Forelimb muscle (tissue), 1 donor: ENCODE measurements at regions not wholly inside any gene's neighbourhood (a gene's known extent, or its start where the extent isn't known, plus 50 kb on each side); places are given as distances from the start of the nearest gene placed in this dataset.
"Not testable (repeated sequence)": the region's sequence is repeated elsewhere in the genome, so short reads cannot be mapped to it uniquely, and the experiment has no call there.

Experiments used
- DNase-seq: peaks from one replicate; pipeline ENCODE4 v3.0.0-alpha.2; 2013; ENCODE audit warnings: low read depth

DNA sequence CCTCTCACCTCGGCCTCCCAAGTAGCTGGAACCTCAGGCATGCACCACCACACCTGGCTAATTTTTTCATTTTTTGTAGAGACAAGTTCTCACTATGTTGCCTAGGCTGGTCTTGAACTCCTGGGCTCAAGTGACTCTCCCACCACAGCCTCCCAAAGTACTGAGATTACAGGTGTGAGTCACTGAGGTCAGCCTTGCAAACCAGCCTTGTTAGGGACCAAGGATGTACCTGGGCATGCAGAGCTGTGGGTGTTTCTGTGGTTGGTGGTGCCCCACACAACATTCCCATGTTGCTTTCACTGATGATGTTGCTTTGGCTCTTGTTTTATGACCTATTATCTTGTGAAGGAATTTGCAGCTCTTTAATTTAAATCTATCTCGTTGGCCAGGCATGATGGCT, 54.8 kb downstream of the OTUD1 start:
- DNase-seq, result no peak

- no peak for DNase-seq
Measured at GRCh38 chr10:23496727-23497126, 57.9 kb downstream of the OTUD1 start.

- DNase-seq, result no peak
Measured at GRCh38 chr10:23499372-23500132, 60.7 kb downstream of the OTUD1 start.

GRCh38 chr10:23505797-23506465, 67.1 kb downstream of the OTUD1 start:
- DNase-seq, result no peak

- DNase-seq, result no peak
Measured at GRCh38 chr10:23512355-23513058, 73.6 kb downstream of the OTUD1 start.

DNA sequence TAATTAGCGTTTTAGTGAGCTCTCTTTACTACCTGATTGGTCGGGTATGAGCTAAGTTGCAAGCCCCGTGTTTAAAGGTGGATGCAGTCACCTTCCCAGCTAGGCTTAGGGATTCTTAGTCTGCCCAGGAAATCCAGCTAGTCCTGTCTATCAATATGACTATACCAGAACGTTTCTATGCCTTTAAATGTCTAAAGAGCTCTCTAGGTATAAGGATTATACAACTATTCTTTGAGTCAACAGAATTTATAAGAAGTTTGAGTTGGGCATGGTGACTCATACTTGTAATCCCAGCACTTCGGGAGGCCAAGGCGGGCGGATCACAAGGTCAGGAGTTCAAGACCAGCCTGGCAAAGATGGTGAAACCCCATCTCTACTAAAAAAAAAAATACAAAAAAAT, 74.7 kb downstream of the OTUD1 start:
- not testable (repeated sequence) for DNase-seq

DNA sequence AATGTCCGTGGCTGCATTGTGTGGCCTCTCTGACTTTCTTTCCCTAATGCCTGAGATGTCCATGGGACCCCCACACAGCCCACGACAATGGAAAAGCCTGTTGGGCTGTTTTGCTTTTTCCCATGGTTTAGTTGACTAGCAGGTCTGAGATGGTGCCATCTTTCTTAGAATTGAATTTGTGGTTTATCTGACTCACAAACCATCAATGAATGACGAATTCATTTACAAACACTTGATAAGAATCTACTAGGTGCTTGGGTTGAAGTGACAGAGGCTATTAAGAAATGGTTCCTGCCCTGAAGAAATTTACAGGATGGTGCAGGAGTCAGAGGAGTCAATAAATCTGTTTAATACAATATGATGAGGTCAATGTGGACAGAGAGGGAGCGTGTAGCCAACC, 75.4 kb downstream of the OTUD1 start:
- no peak for DNase-seq

DNA sequence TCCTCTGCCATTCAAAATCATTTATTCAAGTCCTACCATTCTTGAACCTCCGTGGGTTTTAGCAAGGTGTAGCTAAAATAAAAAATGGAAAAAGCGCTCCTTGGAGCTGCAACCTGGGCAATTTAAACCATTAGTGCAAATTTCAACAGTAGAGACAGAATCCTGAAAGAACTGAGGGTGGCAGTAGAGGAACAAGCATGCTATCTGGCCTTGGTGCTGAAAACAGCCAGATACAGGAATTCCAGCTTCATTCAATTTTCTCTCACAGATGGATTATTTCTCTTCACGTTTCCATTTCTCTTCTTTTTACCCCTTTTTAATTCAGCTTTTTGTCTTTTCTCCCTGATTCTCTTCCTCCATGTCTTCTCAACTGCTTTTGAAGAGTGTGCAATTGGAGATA, 77.7 kb downstream of the OTUD1 start:
- DNase-seq, result no peak

DNA sequence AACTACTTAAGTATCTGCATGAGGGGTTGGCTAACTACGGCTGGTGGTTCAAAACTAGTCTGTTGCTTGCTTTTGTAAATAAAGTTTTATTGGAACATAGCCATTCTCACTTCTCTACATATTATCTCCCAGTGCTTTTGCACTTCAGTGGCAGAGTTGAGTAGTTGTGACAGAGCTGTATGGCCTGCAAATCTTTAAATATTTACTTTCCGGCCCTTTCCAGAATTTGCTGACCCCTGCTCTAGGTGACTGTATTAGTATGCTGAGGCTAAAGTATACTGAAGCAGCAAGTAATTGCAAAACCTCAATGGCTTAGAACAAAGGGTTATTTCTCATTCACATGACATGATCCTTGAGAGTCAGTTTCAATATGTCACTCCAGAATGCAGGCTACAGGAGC, 78.3 kb downstream of the OTUD1 start:
- DNase-seq, result no peak

- DNase-seq, result no peak
Measured at GRCh38 chr10:23521735-23522134, 82.9 kb downstream of the OTUD1 start.

GRCh38 chr10:23522345-23522744, 83.5 kb downstream of the OTUD1 start:
- DNase-seq, result no peak

DNA sequence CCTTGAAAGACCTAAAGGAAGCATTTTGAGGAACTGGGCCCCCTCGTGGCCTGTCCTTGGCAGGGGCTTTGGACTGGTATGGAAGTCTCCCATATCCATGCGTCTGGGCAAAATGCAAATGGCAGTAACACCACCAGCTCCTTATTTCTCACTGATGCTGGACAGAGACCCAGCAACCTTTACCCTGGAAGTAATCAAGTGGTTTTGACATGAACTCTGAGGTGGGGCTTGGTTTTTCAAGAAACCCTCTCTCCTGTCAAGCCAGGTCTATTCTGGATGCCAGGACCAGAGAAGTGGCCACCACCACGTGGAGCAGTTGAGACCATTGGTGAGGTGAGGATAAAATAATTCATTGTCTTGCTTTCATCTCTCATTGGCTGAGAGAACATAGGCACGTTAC, 84.4 kb downstream of the OTUD1 start:
- no peak for DNase-seq

- no peak for DNase-seq
Measured at GRCh38 chr10:23525406-23525805, 86.5 kb downstream of the OTUD1 start.

- DNase-seq, result no peak
Measured at GRCh38 chr10:23528419-23528818, 89.5 kb downstream of the OTUD1 start.

DNA sequence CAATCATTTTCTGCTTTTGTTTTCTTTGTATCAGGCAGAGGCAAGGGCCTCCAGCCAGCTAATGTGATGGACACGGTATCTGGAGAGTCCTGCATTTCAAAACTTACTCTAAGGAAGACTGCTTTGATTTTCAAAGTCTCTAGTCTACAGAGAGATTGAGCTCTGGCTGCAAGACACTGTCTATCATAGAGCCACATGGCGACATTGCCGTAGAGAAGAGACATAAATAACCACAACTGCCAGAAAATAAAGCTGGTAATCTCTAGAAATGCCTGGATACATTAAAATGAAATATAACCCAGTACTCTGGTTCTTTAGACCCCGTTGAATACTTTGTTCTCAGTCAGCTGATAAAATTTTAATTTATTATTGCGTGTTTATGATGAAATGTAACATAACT, 90.8 kb downstream of the OTUD1 start:
- no peak for DNase-seq

DNA sequence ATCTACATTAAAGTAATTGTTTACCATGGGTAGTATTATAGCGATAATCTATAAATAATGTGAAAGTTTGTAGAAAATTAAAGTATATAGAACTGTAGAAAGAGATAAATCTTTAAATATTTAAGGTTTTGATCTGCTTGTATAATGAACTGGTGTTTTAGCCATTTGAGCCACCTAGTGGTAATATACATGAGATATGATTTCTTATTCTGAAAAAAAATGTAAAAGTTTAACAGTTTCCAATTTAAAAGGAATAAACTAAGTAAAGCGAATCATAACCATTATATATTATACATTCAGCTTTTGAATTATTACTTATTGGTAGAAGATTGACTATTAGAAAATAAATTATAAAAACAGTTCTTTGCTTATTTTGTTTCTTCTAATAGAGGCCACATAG, 91.2 kb downstream of the OTUD1 start:
- no peak for DNase-seq

- DNase-seq, result no peak
Measured at GRCh38 chr10:23533212-23533611, 94.3 kb downstream of the OTUD1 start.

GRCh38 chr10:23534326-23534725, 95.5 kb downstream of the OTUD1 start:
- DNase-seq, result no peak

- DNase-seq, result no peak
Measured at GRCh38 chr10:23534761-23535160, 95.9 kb downstream of the OTUD1 start.

DNA sequence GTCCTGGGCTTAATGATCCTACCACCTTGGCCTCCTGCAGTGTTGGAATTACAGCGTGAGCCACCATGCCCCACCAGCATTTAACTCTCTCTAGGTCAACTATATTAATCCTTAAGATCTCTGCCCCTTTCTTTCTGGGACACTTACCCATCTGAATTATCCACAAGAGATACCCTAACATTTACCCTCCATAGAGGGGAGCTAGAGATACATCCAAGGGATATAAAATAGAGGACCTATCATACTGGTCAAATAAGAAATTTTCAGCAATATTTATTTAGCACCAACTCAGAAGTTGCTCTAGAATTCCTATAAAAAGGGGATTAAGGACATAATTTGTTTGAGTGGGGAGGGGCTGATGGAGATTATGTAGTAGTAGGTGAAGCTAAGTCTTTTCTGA, 96.5 kb downstream of the OTUD1 start:
- no peak for DNase-seq

- no peak for DNase-seq
Measured at GRCh38 chr10:23538968-23539367, 100.1 kb downstream of the OTUD1 start.

GRCh38 chr10:23540401-23541030, 101.6 kb downstream of the OTUD1 start:
- DNase-seq, result no peak
